Memory B cell (primary cell): ENCODE measurements at regions not wholly inside any gene's neighbourhood (a gene's known extent, or its start where the extent isn't known, plus 50 kb on each side); places are given as distances from the start of the nearest gene placed in this dataset.

Source experiments
- ATAC-seq: fragments of 150-1000 bp; cut with Tn5 transposase; 2 replicates; pipeline ENCODE4 v1.10.0; 2021; ENCODE audit warnings: low read depth, mild to moderate bottlenecking, moderate library complexity
- DNase-seq, 2 donors: peaks; one replicate each; pipeline ENCODE4 v3.0.0; 2022; ENCODE audit warnings: low spot score in 2 of 2
- H3K27ac Mint-ChIP-seq: one replicate; pipeline ENCODE4 v1.8.0; 2022; ENCODE audit warnings: mild to moderate bottlenecking, moderate library complexity, mixed read lengths
- H3K27me3 Mint-ChIP-seq: one replicate; pipeline ENCODE4 v1.8.0; 2022; ENCODE audit warnings: mixed read lengths
- H3K36me3 Mint-ChIP-seq: one replicate; pipeline ENCODE4 v1.8.0; 2022; ENCODE audit warnings: mild to moderate bottlenecking, mixed read lengths
- H3K4me1 Mint-ChIP-seq: one replicate; pipeline ENCODE4 v1.8.0; 2022; ENCODE audit warnings: mixed read lengths
- H3K4me3 Mint-ChIP-seq: one replicate; pipeline ENCODE4 v1.8.0; 2022; ENCODE audit warnings: mild to moderate bottlenecking, moderate library complexity, mixed read lengths
- H3K9me3 Mint-ChIP-seq: one replicate; pipeline ENCODE4 v1.8.0; 2022; ENCODE audit warnings: mixed read lengths

GRCh38 chr19:29278716-29279115 lies 65.8 kb upstream of the UQCRFS1 start:
- Mint-ChIP-seq H3K4me3 (no peak overlapping the region), H3K27me3 (peaks cover 12% of the 10 kb centered on the region), H3K27ac (no peak overlapping the region), H3K36me3 (no peaks in the 10 kb centered on the region), H3K9me3 (peaks cover 5% of the 10 kb centered on the region), H3K4me1 (peaks cover 9% of the 10 kb centered on the region)
- ATAC-seq (no peak), DNase-seq (no peak)

GRCh38 chr19:29283366-29283765 lies 70.4 kb upstream of the UQCRFS1 start:
- peaks cover 11% of the 10 kb centered on the region for H3K27me3 Mint-ChIP-seq
- peaks cover 5% of the 10 kb centered on the region for H3K9me3 Mint-ChIP-seq
- no peaks in the 10 kb centered on the region for H3K4me1 Mint-ChIP-seq
- DNase-seq: no peak
- no peak overlapping the region for H3K27ac Mint-ChIP-seq
- no peak for ATAC-seq
- H3K4me3 Mint-ChIP-seq: no peak overlapping the region
- no peaks in the 10 kb centered on the region for H3K36me3 Mint-ChIP-seq

GRCh38 chr19:29285187-29285687 lies 72.3 kb upstream of the UQCRFS1 start:
- no peak overlapping the region for H3K4me3 Mint-ChIP-seq
- peaks cover 5% of the 10 kb centered on the region for H3K9me3 Mint-ChIP-seq
- H3K27ac Mint-ChIP-seq: no peak overlapping the region
- H3K36me3 Mint-ChIP-seq: no peaks in the 10 kb centered on the region
- no peak for ATAC-seq
- no peak for DNase-seq
- peaks cover 11% of the 10 kb centered on the region for H3K27me3 Mint-ChIP-seq
- no peaks in the 10 kb centered on the region for H3K4me1 Mint-ChIP-seq

- Mint-ChIP-seq H3K36me3 (no peaks in the 10 kb centered on the region), H3K9me3 (peaks cover 5% of the 10 kb centered on the region), H3K4me1 (no peaks in the 10 kb centered on the region), H3K27ac (no peak overlapping the region), H3K27me3 (peaks cover 11% of the 10 kb centered on the region), H3K4me3 (no peak overlapping the region)
- ATAC-seq (no peak), DNase-seq (no peak)
Observed at GRCh38 chr19:29285878-29286277, 72.9 kb upstream of the UQCRFS1 start.

- Mint-ChIP-seq H3K4me3 (no peak overlapping the region), H3K36me3 (no peaks in the 10 kb centered on the region)
- no peak for ATAC-seq
Observed at GRCh38 chr19:29287061-29287460, 74.1 kb upstream of the UQCRFS1 start.

GRCh38 chr19:29288256-29288655 lies 75.3 kb upstream of the UQCRFS1 start:
- peaks cover 3% of the 10 kb centered on the region for H3K9me3 Mint-ChIP-seq
- H3K36me3 Mint-ChIP-seq: no peaks in the 10 kb centered on the region
- H3K4me3 Mint-ChIP-seq: no peak overlapping the region
- H3K4me1 Mint-ChIP-seq: no peaks in the 10 kb centered on the region
- no peak overlapping the region for H3K27ac Mint-ChIP-seq
- ATAC-seq (no peak), DNase-seq (no peak)
- peaks cover 5% of the 10 kb centered on the region for H3K27me3 Mint-ChIP-seq

More at GRCh38 chr19:29287061-29287460, 74.1 kb upstream of the UQCRFS1 start:
- H3K27ac Mint-ChIP-seq: no peak overlapping the region
- H3K4me1 Mint-ChIP-seq: no peaks in the 10 kb centered on the region
- no peak for DNase-seq
- peaks cover 3% of the 10 kb centered on the region for H3K9me3 Mint-ChIP-seq
- H3K27me3 Mint-ChIP-seq: peaks cover 10% of the 10 kb centered on the region

GRCh38 chr19:29289020-29289419 lies 76.1 kb upstream of the UQCRFS1 start:
- Mint-ChIP-seq H3K9me3 (peaks cover 4% of the 10 kb centered on the region), H3K36me3 (no peaks in the 10 kb centered on the region), H3K4me3 (no peak overlapping the region), H3K27me3 (peaks cover 2% of the 10 kb centered on the region), H3K27ac (no peak overlapping the region), H3K4me1 (no peaks in the 10 kb centered on the region)
- ATAC-seq (no peak), DNase-seq (no peak)

GRCh38 chr19:29290853-29291252 lies 77.9 kb upstream of the UQCRFS1 start:
- Mint-ChIP-seq H3K27ac (no peak overlapping the region), H3K4me3 (no peak overlapping the region), H3K9me3 (peaks cover 4% of the 10 kb centered on the region), H3K36me3 (no peaks in the 10 kb centered on the region), H3K4me1 (no peaks in the 10 kb centered on the region), H3K27me3 (peaks cover 2% of the 10 kb centered on the region)
- no peak for ATAC-seq
- DNase-seq: no peak

GRCh38 chr19:29292153-29292552 lies 79.2 kb upstream of the UQCRFS1 start:
- DNase-seq (no peak), ATAC-seq (no peak)
- H3K9me3 Mint-ChIP-seq: peaks cover 4% of the 10 kb centered on the region
- no peaks in the 10 kb centered on the region for H3K36me3 Mint-ChIP-seq
- H3K4me1 Mint-ChIP-seq: no peaks in the 10 kb centered on the region
- no peak overlapping the region for H3K27ac Mint-ChIP-seq
- peaks cover 2% of the 10 kb centered on the region for H3K27me3 Mint-ChIP-seq
- H3K4me3 Mint-ChIP-seq: no peak overlapping the region

- DNase-seq (no peak), ATAC-seq (no peak)
- Mint-ChIP-seq H3K36me3 (no peaks in the 10 kb centered on the region), H3K9me3 (peaks cover 4% of the 10 kb centered on the region), H3K27ac (no peak overlapping the region), H3K4me1 (no peaks in the 10 kb centered on the region), H3K4me3 (no peak overlapping the region), H3K27me3 (peaks cover 2% of the 10 kb centered on the region)
Observed at GRCh38 chr19:29292562-29292961, 79.6 kb upstream of the UQCRFS1 start.

GRCh38 chr19:29293292-29293691 lies 80.3 kb upstream of the UQCRFS1 start:
- ATAC-seq: no peak
- Mint-ChIP-seq H3K36me3 (no peaks in the 10 kb centered on the region), H3K4me1 (no peaks in the 10 kb centered on the region), H3K9me3 (peaks cover 1% of the 10 kb centered on the region), H3K27me3 (no peaks in the 10 kb centered on the region), H3K27ac (no peak overlapping the region), H3K4me3 (no peak overlapping the region)
- DNase-seq: no peak

- H3K36me3 Mint-ChIP-seq: no peaks in the 10 kb centered on the region
- no peaks in the 10 kb centered on the region for H3K4me1 Mint-ChIP-seq
- DNase-seq (no peak), ATAC-seq (no peak)
- no peak overlapping the region for H3K27ac Mint-ChIP-seq
- no peak overlapping the region for H3K4me3 Mint-ChIP-seq
- no peaks in the 10 kb centered on the region for H3K27me3 Mint-ChIP-seq
- peaks cover 1% of the 10 kb centered on the region for H3K9me3 Mint-ChIP-seq
Observed at GRCh38 chr19:29293736-29294342, 80.9 kb upstream of the UQCRFS1 start.

- H3K27me3 Mint-ChIP-seq: no peaks in the 10 kb centered on the region
- H3K9me3 Mint-ChIP-seq: peaks cover 1% of the 10 kb centered on the region
- DNase-seq (no peak), ATAC-seq (no peak)
- H3K36me3 Mint-ChIP-seq: no peaks in the 10 kb centered on the region
- H3K27ac Mint-ChIP-seq: no peak overlapping the region
- H3K4me1 Mint-ChIP-seq: no peaks in the 10 kb centered on the region
- H3K4me3 Mint-ChIP-seq: no peak overlapping the region
Observed at GRCh38 chr19:29294343-29294811, 81.4 kb upstream of the UQCRFS1 start.

GRCh38 chr19:29295285-29295684 lies 82.3 kb upstream of the UQCRFS1 start:
- peaks cover 1% of the 10 kb centered on the region for H3K9me3 Mint-ChIP-seq
- no peak overlapping the region for H3K27ac Mint-ChIP-seq
- H3K36me3 Mint-ChIP-seq: no peaks in the 10 kb centered on the region

GRCh38 chr19:29297381-29297780 lies 84.4 kb upstream of the UQCRFS1 start:
- no peaks in the 10 kb centered on the region for H3K36me3 Mint-ChIP-seq

More at GRCh38 chr19:29295285-29295684, 82.3 kb upstream of the UQCRFS1 start:
- no peak overlapping the region for H3K4me3 Mint-ChIP-seq
- ATAC-seq (no peak), DNase-seq (no peak)
- peaks cover 2% of the 10 kb centered on the region for H3K27me3 Mint-ChIP-seq
- H3K4me1 Mint-ChIP-seq: no peaks in the 10 kb centered on the region

More at GRCh38 chr19:29297381-29297780, 84.4 kb upstream of the UQCRFS1 start:
- ATAC-seq: no peak
- DNase-seq: no peak
- no peak overlapping the region for H3K27ac Mint-ChIP-seq
- peaks cover 1% of the 10 kb centered on the region for H3K9me3 Mint-ChIP-seq
- H3K4me1 Mint-ChIP-seq: no peaks in the 10 kb centered on the region
- peaks cover 3% of the 10 kb centered on the region for H3K27me3 Mint-ChIP-seq
- no peak overlapping the region for H3K4me3 Mint-ChIP-seq
